HepG2 (cell line): ENCODE measurements at regions not wholly inside any gene's neighbourhood (a gene's known extent, or its start where the extent isn't known, plus 50 kb on each side); places are given as distances from the start of the nearest gene placed in this dataset.

Experiments used
- CTCF ChIP-seq: sonication (generic); formaldehyde crosslinking; IDR thresholded peaks from 2 replicates; pipeline ENCODE4 v1.5.0; 2020; ENCODE audit warnings: mild to moderate bottlenecking, missing genetic modification reagents, moderate library complexity
- DNMT1 ChIP-seq: sonication (generic); formaldehyde crosslinking; IDR thresholded peaks from 2 replicates; pipeline ENCODE4 v1.5.1; 2020; ENCODE audit warnings: mild to moderate bottlenecking, missing genetic modification reagents
- RFX5 ChIP-seq: IDR thresholded peaks from 2 replicates; pipeline ENCODE4 v1.6.1; 2011; ENCODE audit warnings: low read depth, low read length, improper control_type of control experiment
- ZNF780A ChIP-seq: sonication (generic); formaldehyde crosslinking; IDR thresholded peaks from 2 replicates; pipeline ENCODE4 v1.8.0; 2022; ENCODE audit warnings: mild to moderate bottlenecking, missing genetic modification reagents, moderate library complexity

- TF ChIP-seq DNMT1 (CRISPR knock-in tag) (no peak), CTCF (CRISPR knock-in tag) (no peak), RFX5 (no peak), ZNF780A (CRISPR knock-in tag) (no peak)
These were observed 75.5 kb downstream of the CD164 start for GRCh38 chr6:109306733-109307132.
